ENCODE measurements at regions not wholly inside any gene's neighbourhood (a gene's known extent, or its start where the extent isn't known, plus 50 kb on each side); places are given as distances from the start of the nearest gene placed in this dataset.

- TF ChIP-seq CTCF (IDR thresholded peaks at IDR 0.05; ENCODE audit: borderline replicate concordance, extremely low read depth, low read length, poor library complexity, severe bottlenecking) (no peak), EZH2 (IDR thresholded peaks at IDR 0.05; ENCODE audit: borderline replicate concordance, low read depth, low read length, severe bottlenecking) (no peak)
These were observed 342.1 kb upstream of the CTSO start for GRCh38 chr4:156295676-156296195.
